Epithelial cell of esophagus (primary cell): ENCODE measurements at regions not wholly inside any gene's neighbourhood (a gene's known extent, or its start where the extent isn't known, plus 50 kb on each side); places are given as distances from the start of the nearest gene placed in this dataset.
A peak's percentile ranks its signal among the peaks of the same experiment; 100 is the strongest.

Source experiments
- DNase-seq: peaks from one replicate; pipeline ENCODE4 v3.0.0; 2010; ENCODE audit warnings: low read depth
- H3K4me3 ChIP-seq: 2 replicates; pipeline ENCODE4 v1.5.1; 2011; ENCODE audit warnings: mild to moderate bottlenecking, low read length, control low read depth
- TF ChIP-seq, protein P1 (sequence below): IDR thresholded peaks from 2 replicates; pipeline ENCODE4 v1.5.1; 2011; ENCODE audit warnings: low read depth, mild to moderate bottlenecking, low read length, control low read depth, inconsistent platforms; ENCODE audit not compliant: insufficient read depth; ENCODE audit errors: missing control alignments

GRCh38 chr13:79680485-79680884, 199.5 kb downstream of the NDFIP2 start:
- no peak overlapping the region for H3K4me3 ChIP-seq
- TF ChIP-seq, protein P1, sequence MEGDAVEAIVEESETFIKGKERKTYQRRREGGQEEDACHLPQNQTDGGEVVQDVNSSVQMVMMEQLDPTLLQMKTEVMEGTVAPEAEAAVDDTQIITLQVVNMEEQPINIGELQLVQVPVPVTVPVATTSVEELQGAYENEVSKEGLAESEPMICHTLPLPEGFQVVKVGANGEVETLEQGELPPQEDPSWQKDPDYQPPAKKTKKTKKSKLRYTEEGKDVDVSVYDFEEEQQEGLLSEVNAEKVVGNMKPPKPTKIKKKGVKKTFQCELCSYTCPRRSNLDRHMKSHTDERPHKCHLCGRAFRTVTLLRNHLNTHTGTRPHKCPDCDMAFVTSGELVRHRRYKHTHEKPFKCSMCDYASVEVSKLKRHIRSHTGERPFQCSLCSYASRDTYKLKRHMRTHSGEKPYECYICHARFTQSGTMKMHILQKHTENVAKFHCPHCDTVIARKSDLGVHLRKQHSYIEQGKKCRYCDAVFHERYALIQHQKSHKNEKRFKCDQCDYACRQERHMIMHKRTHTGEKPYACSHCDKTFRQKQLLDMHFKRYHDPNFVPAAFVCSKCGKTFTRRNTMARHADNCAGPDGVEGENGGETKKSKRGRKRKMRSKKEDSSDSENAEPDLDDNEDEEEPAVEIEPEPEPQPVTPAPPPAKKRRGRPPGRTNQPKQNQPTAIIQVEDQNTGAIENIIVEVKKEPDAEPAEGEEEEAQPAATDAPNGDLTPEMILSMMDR: no peak
- DNase-seq: no peak

DNA sequence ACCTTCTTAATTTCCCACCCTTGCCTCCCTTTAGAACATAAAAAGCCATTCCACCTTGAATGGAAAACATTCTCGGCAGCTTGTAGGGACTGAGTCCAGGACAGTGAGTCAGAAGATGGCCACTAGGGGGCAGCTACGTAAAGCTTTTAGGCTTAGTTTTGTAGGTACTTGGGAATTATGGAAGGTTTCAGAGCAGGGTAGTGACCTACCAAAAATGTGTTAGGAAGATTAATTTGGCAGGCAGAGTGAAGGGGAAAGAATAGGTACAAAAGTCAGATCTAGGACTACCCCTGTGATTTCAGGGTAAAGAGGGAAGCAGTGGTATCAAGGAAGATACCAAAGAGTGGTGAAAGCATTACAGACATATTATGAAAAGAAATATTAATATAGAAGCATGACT, 198.4 kb downstream of the NDFIP2 start:
- peak; percentile 82 for DNase-seq
- TF ChIP-seq, protein P1: peak; percentile 88
- no peak overlapping the region for H3K4me3 ChIP-seq

DNA sequence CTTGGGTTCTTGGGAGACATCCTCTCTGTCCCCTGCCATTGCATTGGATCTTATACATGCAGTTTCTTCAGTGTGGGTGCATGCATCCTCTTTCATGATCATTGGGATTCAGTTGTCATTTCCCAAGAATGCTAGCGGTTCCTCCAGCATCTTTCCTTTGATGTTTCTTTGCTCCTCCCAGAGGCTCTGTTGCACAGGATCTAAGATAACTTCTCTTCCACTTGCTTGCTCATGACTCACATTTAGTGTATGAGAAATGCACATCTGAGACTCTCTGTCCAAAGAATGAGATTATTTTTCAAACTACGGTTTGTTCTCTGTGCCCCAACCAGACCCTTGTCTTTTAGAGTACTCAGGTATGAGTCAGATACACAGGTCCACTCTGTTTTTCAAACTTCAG, 197.1 kb downstream of the NDFIP2 start:
- DNase-seq: peak; percentile 34
- TF ChIP-seq, protein P1: no peak
- H3K4me3 ChIP-seq: no peak overlapping the region

GRCh38 chr13:79675931-79676660, 195.1 kb downstream of the NDFIP2 start:
- TF ChIP-seq, protein P1: peak; percentile 26
- DNase-seq: peak; percentile 27
- H3K4me3 ChIP-seq: no peak overlapping the region

DNA sequence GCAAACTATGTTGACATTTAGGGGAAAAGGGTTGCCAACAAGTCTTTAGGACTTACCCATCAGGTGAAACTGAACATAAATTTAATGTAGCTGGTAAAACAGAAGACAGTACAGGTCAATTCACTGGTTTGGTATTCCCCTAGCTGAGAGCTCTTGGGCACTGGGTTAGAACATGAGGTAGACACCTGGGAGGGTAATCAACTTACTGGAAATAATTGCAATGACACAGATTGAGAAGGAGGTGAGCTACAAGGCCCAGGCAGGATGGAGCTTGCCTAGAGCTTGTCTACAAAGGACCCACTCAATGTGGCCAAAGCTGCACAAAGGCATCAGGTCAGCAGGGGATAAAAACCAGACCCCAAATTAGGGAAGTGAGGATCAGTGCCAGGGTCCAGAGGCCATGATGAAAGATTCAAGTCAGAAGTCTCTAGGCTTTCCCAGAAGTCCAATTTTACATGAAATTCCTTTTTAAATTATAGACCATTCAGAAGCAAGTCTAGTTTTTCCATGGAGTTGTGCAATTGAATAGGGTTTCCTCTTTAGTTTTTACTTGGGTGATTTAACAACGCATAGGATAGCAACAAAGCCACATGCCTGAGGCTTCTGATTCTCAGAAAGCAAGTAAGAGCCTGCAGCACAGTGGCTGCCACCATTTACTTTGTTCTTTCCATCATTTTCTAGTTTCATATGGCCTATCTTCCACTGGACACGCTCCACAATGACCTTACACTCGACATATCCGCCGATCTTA, 194.0 kb downstream of the NDFIP2 start:
- DNase-seq: peak; percentile 83
- H3K4me3 ChIP-seq: no peak overlapping the region
- TF ChIP-seq, protein P1: no peak

DNA sequence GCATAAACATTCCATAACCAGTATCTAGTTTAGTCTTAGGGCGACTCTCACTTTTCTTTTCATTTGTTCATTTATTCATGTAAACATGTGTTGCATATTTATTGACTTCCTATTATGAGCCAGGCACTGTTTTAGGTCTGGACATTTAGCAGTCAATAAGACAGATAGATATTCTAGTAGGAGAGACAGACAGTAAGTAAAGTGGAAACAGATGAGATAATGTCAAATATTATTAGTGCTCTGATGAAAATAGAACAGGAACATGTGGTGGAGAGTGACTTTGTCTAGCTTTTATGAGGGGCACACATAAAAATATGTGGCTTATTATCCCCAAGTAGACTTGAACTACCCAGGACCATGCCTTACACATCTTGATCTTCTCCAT, 193.0 kb downstream of the NDFIP2 start:
- H3K4me3 ChIP-seq: no peak overlapping the region
- TF ChIP-seq, protein P1: no peak
- no peak for DNase-seq
